ENCODE measurements at regions not wholly inside any gene's neighbourhood (a gene's known extent, or its start where the extent isn't known, plus 50 kb on each side); places are given as distances from the start of the nearest gene placed in this dataset.

- DNase-seq = no peak
Measured at GRCh38 chrX:128165884-128166408, 113.7 kb upstream of the ACTRT1 start.

DNA sequence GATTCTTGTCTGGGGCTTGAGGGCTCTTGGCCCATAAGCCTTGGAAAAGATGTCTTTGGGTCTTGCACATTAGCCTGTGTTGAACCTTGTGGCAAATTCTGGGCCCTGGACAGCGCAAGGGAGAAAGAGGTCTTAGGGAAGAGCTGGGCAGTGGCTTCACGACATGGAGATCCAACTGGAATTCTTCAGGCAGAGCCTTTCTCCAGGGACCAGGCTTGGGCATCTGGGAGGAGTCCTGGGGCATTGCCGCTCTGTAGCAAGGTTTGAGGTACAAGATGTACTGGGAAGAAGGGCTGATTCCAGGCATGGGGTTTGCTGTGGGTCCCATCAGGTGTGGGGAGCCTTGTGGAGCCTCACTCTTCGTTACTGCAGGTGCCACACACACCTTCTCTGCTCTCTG, 104.0 kb upstream of the ACTRT1 start:
- no peak for DNase-seq

DNA sequence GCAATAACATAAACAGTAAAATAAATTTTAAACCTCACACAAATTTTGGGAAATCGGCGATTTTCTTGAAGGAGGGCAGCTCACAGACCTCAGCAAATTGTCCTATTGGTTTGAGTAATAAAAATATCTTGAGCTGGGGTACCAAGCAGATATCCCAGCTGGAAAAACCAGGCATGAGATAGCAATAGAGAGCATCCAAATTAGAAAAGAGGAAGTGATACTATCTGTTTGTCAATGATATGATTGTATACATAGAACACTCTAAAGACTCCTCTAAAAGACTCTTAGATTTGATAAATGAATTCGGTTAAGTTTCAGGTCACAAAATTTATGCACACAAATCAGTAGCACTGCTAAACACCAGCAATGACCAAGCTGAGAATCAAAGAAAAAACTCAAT, 90.5 kb upstream of the ACTRT1 start:
- DNase-seq = no peak

DNA sequence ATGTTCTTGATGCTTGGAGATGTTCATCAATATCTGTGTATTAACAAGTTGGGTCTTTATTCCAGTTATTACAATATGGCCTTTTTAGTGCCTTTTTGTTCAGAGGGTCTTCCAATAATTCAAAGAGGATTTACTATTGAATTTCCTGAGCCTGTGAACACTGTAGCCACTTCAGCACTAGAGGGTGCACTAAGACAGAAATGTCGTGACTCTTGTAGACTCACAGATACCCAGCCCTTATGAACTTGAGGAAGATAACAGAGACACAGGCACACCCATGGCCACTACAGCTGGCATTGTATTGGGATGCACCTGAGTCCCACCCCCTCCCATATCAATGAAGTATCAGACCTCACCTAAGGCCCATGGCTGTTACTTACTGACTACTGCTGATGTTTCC, 54.4 kb upstream of the ACTRT1 start:
- DNase-seq = no peak

- DNase-seq = no peak
Measured at GRCh38 chrX:128105659-128106058, 53.5 kb upstream of the ACTRT1 start.
